A172 (cell line): ENCODE measurements at regions not wholly inside any gene's neighbourhood (a gene's known extent, or its start where the extent isn't known, plus 50 kb on each side); places are given as distances from the start of the nearest gene placed in this dataset.
"Not testable (repeated sequence)": the region's sequence is repeated elsewhere in the genome, so short reads cannot be mapped to it uniquely, and the experiment has no call there.

Experiments used
- DNase-seq: peaks from one replicate; pipeline ENCODE4 v3.0.0-alpha.2; 2015; ENCODE audit warnings: low spot score

DNA sequence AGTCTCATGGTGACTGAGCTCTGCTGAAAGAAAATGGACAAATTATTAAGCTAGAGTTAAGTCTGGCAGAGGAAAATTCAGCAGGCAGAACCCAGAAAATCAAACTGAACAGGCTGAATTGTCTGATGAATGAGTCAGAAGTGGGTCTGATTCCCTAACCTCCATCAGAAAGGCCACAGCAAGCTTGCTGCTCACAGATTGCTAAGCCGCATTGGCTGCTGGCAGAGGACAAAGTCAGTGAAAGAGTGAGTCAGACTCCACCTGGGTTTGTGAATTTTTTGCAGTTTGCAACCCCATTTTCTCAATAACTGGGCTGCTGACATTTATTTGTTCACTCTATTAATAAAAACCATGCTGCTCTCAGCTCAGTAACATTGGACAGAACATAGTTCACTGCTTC, 191.3 kb downstream of the EPM2A start:
- DNase-seq, result peak; percentile 76

GRCh38 chr6:145544514-145544913, 190.8 kb downstream of the EPM2A start:
- DNase-seq, result peak; percentile 19

- no peak for DNase-seq
These were observed 189.1 kb downstream of the EPM2A start for GRCh38 chr6:145546265-145546664.

DNA sequence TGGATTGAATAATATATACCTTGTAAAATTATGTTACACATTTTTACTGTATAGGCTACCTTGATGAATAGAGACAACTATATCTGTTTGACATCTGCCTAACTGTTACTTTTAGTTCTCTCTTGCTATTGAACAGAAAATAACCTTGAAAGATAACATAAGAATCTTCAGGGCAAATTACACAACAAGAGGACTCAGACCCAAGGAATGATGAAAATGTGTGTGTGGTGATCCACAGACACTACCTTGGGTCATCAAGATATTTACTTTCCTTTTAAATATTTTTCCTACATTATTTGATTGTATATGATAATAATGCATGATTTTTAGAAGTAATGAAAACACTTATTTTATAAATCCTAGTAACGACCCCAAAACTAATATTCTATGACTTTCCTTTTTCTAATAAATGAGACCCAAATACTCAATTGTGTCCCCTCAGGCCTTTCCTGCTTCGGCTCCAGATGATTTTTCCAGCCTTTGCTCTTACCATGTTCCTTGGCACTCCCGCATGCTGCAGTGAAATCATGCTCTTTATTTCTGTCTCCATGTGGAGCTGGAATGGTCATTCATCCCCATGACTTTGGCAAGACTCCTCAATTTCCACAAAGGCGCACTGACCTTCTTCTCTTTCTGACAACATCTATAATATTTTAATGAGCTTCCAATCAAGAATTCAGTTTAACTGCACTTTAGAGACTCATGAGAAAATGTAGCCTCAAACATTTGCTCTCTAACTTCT, 187.6 kb downstream of the EPM2A start:
- no peak for DNase-seq

GRCh38 chr6:145548933-145549648, 186.2 kb downstream of the EPM2A start:
- DNase-seq, result no peak

GRCh38 chr6:145551164-145551563, 184.2 kb downstream of the EPM2A start:
- DNase-seq, result no peak

DNA sequence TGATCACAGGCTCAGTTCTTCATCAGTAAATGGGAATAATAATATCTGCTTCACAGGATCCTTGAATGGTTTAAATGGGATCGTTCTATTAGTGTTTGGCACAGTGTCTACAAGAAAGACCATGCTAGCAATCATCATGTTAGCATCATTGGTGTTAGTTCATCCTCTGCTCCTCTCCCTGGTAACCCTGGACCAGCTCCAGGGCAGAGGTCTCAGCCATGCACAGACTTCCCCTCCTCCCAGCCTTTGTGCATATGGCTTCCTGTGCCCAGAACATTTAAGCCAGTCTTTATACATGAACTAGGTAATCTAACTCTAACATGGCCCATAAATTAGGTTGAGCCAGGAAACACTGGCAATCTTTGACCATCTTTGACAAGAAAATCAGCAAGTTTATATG, 180.2 kb downstream of the EPM2A start:
- no peak for DNase-seq

DNA sequence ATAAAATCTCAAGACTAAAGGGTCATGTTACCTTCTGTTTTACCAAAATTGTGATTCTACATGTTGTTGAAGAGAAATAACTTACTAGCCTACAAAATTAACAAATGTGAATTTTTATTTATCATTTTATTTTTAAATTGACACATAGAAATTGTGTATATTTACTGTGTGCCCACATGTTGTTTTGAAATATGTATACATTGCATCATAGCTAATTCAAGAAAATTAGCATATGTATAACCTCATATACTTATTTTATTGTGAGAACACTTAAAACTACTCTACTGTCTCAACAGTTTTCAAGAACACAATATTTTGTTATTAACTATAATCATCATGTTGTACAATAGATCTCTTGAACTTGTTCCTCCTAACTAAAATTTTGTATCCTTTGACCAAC, 177.8 kb downstream of the EPM2A start:
- DNase-seq, result no peak

- DNase-seq, result no peak
These were observed 175.5 kb downstream of the EPM2A start for GRCh38 chr6:145559836-145560235.

DNA sequence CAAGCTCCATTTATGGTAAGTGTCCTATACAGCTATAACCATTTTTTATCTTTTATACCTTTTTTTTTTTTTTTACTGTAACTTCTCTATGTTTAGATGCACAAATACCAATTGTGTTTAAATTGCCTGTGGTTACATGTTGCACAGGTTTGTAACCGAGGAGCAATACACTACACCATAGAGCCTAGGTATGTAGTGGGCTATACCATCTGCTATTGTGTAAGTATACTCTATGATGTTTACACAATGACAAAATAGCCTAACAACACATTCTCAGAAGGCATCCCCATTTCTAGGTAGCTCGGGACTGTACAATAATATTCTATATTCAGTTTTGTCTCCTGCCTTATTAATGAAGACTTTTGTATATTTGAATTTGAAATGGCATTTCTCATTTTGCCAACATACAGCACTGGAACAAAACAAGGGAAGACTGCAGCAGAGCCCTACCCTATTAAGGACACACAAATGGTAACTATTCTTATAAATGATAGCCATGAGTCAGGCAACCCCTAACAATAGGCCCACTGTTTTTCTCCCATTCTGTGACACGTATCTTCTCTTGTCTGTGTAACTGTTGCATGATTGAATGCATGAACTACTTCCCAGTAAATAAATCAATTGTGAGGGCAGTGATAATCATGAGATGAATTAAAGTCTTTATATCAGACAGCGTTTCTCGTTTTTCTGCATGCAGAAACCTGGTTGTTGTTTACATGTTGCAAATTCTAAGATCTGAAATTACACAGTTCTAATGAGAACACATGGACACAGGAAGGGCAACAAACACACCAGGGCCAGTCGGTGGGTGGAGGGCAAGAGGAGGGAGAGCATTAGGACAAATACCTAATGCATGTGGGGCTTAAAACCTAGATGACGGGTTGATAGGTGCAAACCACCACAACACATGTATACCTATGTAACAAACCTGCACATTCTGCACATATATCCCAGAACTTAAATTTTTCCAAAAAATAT, 173.9 kb downstream of the EPM2A start:
- DNase-seq, result no peak

GRCh38 chr6:145562771-145563615, 172.3 kb downstream of the EPM2A start:
- no peak for DNase-seq

GRCh38 chr6:145564553-145564952, 170.8 kb downstream of the EPM2A start:
- no peak for DNase-seq

- no peak for DNase-seq
These were observed 167.6 kb downstream of the EPM2A start for GRCh38 chr6:145567684-145568252.

DNA sequence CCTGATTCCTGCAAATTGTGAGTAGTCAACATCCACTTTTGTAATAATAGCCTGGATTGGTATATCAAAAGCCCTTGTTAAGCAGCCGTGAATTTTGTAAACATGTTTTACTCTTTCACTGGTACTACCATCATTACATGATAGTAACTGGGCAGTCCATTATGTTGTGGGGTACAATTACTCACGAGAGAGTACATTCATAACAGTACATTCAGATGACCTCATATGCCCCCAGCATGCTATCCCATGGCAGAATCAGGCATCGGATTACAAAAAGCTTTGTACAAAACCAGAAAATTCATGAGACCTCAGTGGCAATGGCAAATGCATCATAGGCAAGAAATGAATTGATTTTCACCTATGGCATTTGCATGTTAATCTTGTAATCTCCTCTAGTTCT, 166.2 kb downstream of the EPM2A start:
- no peak for DNase-seq

DNA sequence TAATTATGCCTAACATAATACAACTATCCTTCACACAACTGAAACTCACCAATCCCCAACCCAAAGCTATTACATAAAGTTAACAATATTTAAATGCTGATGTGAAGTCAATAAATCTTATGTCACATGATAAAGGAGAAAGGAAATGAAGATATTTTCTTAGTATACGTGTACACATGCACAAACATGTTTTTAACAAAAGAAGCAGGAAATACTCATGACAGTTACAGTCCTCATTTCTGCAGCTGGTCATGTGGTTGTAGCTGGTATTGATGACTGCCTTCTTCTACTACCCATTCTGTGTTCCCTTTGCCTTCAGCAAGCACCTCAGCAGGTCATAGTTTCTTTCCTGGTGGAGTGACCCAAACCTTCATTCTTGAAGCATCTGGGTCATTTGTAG, 165.0 kb downstream of the EPM2A start:
- not testable (repeated sequence) for DNase-seq

- not testable (repeated sequence) for DNase-seq
These were observed 161.1 kb downstream of the EPM2A start for GRCh38 chr6:145574269-145574668.
